H1 (cell line): ENCODE measurements at regions not wholly inside any gene's neighbourhood (a gene's known extent, or its start where the extent isn't known, plus 50 kb on each side); places are given as distances from the start of the nearest gene placed in this dataset.

Experiments
- ATF3 ChIP-seq: IDR thresholded peaks from 2 replicates; pipeline ENCODE4 v1.6.1; 2011; ENCODE audit warnings: low read depth, mild to moderate bottlenecking, low read length; ENCODE audit not compliant: insufficient read depth
- CTBP2 ChIP-seq: IDR thresholded peaks from 2 replicates; pipeline ENCODE4 v1.7.0; 2011; ENCODE audit warnings: borderline replicate concordance, mild to moderate bottlenecking, moderate library complexity, mixed read lengths, low read length; ENCODE audit not compliant: insufficient read depth, insufficient read length
- EP300 ChIP-seq, 2 experiments: IDR thresholded peaks; 1 replicate in 1 of 2; 2 replicates in 1 of 2; pipeline ENCODE4 v1.6.1; 2011 to 2012; ENCODE audit warnings: low read depth in 2 of 2, low read length in 2 of 2, mild to moderate bottlenecking in 2 of 2, borderline replicate concordance in 1 of 2, inconsistent platforms in 1 of 2, moderate library complexity in 1 of 2
- EZH2 ChIP-seq: fragments of 200-600 bp; sonication (generic); IDR thresholded peaks from 2 replicates; pipeline ENCODE4 v1.7.1; 2012; ENCODE audit warnings: low read depth, mild to moderate bottlenecking, moderate library complexity, low read length, inconsistent platforms; ENCODE audit not compliant: severe bottlenecking
- GTF2F1 ChIP-seq: IDR thresholded peaks from 2 replicates; pipeline ENCODE4 v1.6.1; 2012; ENCODE audit warnings: low read depth, low read length, improper control_type of control experiment, borderline replicate concordance
- HDAC2 ChIP-seq, 2 experiments: fragments of 300-600 bp in 1 of 2; sonication (generic) in 1 of 2; IDR thresholded peaks; 2 replicates each; pipeline ENCODE4 v1.6.1; 2011 to 2012; ENCODE audit warnings: low read depth in 2 of 2, low read length in 2 of 2, mild to moderate bottlenecking in 2 of 2, moderate library complexity in 2 of 2, borderline replicate concordance in 1 of 2, inconsistent platforms in 1 of 2
- KDM4A ChIP-seq: IDR thresholded peaks from one replicate; pipeline ENCODE4 v1.7.1; 2012; ENCODE audit warnings: low read depth, mild to moderate bottlenecking, moderate library complexity, low read length, inconsistent platforms; ENCODE audit not compliant: severe bottlenecking
- MAX ChIP-seq: IDR thresholded peaks from 2 replicates; pipeline ENCODE4 v1.6.1; 2012; ENCODE audit warnings: inconsistent platforms
- RAD21 ChIP-seq, 2 experiments: IDR thresholded peaks in 1 of 2; conservative IDR thresholded peaks in 1 of 2; 2 replicates each; pipeline ENCODE4 v1.6.1; 2011; ENCODE audit warnings: low read depth in 2 of 2, low read length in 2 of 2, improper control_type of control experiment in 1 of 2, inconsistent platforms in 1 of 2, mild to moderate bottlenecking in 1 of 2, moderate library complexity in 1 of 2
- RBBP5 ChIP-seq: IDR thresholded peaks from 2 replicates; pipeline ENCODE4 v1.7.1; 2012; ENCODE audit warnings: low read depth, mild to moderate bottlenecking, inconsistent platforms, low read length, moderate library complexity, borderline replicate concordance
- RNF2 ChIP-seq: fragments of 200-900, 300-1000 bp; sonication (generic); IDR thresholded peaks from 2 replicates; pipeline ENCODE4 v1.7.1; 2016; ENCODE audit warnings: borderline replicate concordance, low read depth, mild to moderate bottlenecking, antibody characterized with exemption, low read length; ENCODE audit not compliant: poor library complexity, severe bottlenecking; ENCODE audit errors: missing control alignments
- SIX5 ChIP-seq: IDR thresholded peaks from 2 replicates; pipeline ENCODE4 v1.6.1; 2011; ENCODE audit warnings: mild to moderate bottlenecking, low read depth, low read length
- SUZ12 ChIP-seq: fragments of 200-600 bp; sonication (generic); IDR thresholded peaks from 2 replicates; pipeline ENCODE4 v1.6.1; 2012; ENCODE audit warnings: mild to moderate bottlenecking, inconsistent platforms, low read length, moderate library complexity, mixed read lengths
- ZNF274 ChIP-seq: IDR thresholded peaks from 2 replicates; pipeline ENCODE4 v1.7.0; 2012; ENCODE audit warnings: low read length, borderline replicate concordance; ENCODE audit errors: extremely low read depth

- TF ChIP-seq RNF2 (no peak), EP300 (IDR thresholded peaks at IDR 0.05; ENCODE audit: borderline replicate concordance in 1 of 2, low read depth in 2 of 2, low read length in 2 of 2) (no peak), SUZ12 (no peak), KDM4A (no peak), ZNF274 (no peak), RBBP5 (no peak), RAD21 (IDR thresholded peaks at IDR 0.05 in 1 of 2, conservative IDR thresholded peaks at IDR 0.05 in 1 of 2; ENCODE audit: low read depth in 2 of 2, low read length in 2 of 2) (no peak), MAX (no peak), CTBP2 (no peak), GTF2F1 (no peak), SIX5 (no peak), EZH2 (no peak), ATF3 (no peak), HDAC2 (IDR thresholded peaks at IDR 0.05; ENCODE audit: borderline replicate concordance in 1 of 2, low read depth in 2 of 2, low read length in 2 of 2) (no peak)
Measured at GRCh38 chr1:111062081-111062480, 77.8 kb downstream of the DRAM2 start (continued).
